GM18870 (cell line): ENCODE measurements at regions not wholly inside any gene's neighbourhood (a gene's known extent, or its start where the extent isn't known, plus 50 kb on each side); places are given as distances from the start of the nearest gene placed in this dataset.

Experiments
- ATAC-seq: cut with Tn5 transposase; IDR thresholded peaks from one replicate; pipeline ENCODE4 v1.9.1; 2021; ENCODE audit warnings: moderate library complexity; ENCODE audit not compliant: unreplicated experiment

DNA sequence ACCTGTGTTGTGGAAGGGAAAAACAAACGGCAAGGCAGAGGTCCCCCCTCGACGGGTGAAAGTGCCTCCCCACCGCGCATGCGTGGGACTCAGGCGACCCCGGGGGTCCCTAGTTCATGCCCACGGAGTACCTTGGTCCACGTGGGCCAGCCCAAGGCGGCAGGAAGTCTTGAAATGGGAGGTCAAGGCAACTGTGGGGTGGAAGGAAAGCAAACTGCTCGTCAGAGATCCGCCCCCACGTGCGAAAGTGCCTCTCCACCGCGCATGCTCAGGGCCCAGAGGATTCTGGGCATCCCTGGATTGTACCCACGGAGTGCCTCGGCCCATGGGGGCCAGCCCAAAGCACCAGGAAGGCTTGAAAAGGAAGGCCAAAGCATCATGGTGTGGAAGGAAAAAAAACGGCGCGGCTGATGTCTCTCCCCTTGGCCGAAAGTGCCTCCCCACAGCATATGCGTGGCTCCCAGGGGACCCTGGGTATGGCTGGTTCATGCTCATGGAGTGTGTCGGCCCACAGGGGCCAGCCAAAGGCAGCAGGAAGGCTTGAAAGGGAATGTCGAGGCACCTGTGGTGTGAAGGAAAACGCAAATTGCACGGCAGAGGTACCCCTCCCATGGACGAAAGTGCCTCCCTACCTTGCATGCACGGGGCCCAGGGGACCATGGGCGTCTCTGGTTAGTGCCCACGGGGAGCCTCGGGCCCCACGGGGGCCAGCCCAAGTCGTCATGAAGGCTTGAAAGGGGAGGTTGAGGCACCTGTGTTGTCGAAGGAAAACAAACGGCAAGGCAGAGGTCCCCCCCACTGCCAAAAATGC is 369.7 kb downstream of the ALG10 start:
- ATAC-seq, result no peak

DNA sequence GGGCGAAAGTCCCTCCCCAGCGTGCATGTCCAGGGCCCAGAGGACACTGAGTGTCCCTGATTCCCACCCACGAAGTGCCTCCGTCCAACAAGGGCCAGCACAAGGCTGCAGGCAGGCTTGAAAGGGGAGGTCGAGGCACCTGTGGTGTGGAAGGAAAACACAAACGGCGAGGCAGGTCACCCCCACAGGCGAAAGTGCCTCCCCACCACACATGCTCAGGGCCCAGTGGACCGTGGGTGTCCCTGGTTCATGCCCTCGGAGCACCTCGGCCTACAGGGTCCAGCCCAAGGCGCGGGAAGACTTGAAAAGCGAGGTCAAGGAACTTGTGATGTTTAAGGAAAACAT is 370.4 kb downstream of the ALG10 start:
- ATAC-seq, result no peak

DNA sequence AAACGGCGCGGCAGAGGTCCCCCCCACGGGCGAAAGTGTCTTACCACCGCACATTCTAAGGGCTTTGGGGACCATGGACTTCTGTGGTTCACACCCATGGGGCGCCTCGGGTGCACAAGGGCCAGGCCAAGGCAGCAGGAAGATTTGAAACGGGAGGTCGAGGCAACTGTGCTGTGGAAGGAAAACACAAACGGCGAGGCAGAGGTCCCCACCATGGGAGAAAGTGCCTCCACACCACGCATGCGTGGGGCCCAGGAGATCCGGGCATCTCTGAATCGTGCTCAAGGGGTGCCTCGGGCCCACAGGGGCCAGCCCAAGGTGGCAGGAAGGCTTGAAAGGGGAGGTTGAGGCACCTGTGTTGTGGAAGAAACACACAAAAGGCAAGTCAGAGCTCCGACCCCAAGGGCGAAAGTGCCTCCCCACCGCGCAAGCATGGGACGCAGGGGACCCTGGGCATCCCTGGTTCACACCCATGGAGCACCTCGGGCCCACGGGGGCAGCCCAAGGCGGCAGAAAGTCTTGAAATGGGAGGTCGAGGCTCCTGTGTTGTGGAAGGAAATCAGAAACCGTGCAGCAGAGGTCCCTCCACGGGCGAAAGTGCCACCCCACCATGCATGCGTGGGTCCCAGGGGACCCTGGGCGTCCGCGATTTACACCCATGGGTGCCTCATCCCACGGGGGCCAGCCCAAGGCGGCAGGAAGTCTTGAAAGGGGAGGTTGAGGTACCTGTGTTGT is 371.0 kb downstream of the ALG10 start:
- ATAC-seq, result no peak

DNA sequence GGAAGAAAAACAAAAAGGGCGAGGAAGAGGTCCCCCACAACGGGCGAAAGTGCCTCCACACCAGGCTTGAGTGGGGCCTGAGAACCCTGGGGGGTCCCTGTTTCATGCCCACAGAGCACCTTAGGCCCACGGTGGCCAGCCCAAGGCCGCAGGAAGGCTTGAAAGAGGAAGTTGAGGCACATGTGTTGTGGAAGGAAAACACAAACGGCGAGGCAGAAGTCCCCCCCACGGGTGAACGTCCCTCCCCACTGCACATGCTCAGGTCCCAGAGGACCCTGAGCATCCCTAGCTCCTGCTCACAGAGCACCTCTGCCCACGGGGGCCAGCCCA is 371.5 kb downstream of the ALG10 start:
- ATAC-seq, result no peak

DNA sequence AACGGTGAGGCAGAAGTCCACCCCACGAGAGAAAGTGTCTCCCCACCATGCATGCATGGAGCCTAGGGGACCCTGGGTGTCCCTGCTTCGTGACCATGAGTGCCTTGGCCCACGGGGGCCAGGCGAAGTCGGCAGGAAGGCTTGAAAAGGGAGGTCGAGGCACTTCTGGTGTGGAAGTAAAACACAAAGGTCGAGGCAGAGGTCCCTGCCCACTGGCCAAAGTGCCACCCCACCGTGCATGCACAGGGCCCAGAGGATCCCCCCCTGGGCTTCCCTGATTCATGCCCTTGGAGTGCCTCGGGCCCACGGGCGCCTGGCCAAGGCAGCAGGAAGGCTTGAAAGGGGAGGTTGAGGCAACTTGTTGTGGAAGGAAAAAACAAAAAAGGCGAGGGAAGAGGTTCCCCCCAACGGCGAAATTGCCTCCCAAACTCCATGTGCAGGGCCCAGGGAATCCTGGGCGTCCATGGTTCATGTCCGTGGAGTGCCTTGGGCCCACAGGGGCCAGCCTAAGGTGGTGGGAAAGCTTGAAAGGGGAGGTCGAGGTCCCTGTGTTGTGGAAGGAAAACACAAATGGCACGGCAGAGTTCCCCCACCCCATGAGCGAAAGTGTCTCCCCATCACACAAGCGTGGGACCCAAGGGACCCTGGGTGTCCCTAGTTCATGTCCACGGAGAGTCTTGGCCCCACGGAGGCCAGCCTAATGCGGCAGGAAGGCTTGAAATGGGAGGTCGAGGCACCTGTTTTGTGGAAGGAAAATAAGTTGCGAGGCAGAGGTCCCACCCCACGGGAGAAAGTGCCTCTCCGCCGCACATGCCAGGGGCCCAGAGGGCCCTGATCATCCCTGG is 372.1 kb downstream of the ALG10 start:
- ATAC-seq, result no peak

DNA sequence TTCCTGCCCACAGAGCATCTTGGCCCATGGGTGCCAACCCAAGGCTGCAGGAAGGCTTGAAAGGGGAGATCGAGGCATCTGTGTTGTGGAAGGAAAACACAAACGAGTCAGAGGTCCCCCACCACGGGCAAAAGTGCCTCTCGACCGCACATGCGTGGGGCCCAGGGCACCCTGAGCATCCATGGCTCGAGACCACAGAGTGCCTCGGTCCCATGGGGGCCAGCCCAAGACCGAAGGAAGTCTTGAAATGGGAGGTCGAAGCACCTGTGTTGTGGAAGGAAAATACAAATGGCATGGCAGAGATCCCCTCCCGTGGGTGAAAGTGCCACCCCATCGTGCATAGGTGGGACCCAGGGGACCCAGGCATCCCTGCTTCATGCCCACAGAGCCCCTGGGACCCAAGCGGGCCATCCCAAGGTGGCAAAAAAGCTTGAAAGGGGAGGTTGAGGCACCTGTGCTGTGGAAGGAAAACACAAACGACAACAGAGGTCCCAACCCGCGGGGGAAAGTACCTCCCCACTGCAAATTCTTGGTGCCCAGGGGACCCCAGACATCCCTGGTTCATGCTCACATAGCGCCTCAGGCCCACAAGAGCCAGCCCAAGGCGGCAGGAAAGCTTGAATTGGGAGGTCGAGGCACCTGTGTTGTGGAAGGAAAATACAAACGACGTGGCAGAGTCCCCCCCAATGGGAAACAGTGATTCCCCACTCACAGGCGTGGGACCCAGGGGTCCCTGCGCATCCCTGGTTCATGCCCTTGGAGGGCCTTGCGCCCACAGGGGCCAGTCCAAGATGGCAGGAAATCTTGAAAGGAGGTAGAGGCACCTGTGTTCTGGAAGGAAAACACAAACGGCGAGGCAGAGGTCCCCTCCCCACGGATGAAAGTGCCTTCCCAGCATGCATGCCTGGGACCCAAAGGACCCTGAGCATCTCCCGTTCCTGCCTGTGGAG is 373.0 kb downstream of the ALG10 start:
- no peak for ATAC-seq

DNA sequence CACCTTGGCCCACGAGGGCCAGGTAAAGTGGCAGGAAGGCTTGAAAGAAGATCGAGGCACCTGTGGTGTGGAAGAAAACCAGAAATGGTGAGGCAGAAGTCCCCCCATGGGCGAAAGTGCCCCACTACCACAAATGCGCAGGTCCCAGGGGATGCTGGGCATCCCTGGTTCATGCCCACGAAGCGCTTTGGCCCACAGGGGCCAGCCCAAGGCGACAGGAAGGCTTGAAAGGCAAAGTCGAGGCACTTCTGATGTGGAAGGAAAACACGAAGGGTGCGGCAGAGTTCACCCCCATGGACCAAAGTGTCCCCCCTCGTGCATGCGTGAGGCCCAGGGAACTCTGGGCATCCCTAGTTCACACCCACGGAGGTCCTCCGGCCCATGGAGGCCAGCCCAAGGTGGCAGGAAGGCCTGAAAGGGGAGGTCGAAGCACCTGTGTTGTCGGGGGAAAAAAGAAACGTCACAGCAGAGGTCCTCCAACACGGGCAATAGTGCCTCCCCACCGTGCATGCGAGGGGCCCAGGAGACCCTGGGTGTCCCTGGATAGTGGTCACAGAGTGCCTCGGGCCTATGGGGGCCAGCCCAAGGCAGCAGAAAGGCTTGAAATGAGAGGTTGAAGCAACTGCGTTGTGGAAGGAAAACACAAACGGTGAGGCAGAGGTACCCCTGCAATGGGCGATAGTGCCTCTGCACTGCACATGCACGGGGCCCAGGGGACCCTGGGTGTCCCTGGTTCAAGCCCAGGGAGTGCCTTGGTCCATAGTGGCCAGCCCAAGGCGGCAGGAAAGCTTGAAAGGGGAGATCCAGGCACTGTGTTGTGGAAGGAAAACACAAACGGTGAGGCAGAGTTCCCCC is 373.9 kb downstream of the ALG10 start:
- no peak for ATAC-seq

DNA sequence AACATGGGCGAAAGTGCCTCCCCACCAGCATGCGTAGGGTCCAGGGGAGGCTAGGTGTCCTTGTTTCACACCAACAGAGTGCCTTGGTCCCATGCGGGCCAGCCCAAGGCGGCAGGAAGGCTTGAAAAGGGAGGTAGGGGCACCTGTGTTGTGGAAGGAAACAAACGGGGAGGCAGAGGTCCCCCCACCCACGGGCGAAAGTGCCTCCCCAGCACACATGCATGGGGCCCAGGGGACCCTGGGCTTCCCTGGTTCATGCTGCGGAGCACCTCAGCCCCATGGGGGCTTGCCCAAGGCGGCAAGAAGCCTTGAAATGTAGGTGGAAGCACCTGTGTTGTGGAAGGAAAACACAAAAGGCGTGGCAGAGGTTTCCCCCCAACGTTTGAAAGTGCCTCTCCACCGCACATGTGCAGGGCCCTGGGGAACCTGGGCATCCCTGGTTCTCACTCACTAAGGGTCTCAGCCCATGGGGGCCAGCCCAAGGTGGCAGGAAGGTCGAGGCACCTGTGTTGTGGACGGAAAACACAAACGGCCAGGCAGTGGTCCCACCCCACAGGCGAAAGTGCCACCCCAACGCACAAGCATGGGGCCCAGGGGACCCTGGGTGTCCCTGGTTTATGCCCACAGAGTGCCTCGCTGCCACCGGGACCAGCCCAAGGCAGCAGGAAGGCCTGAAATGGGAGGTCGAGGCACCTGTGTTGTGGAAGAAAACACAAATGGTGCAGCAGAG is 374.7 kb downstream of the ALG10 start:
- no peak for ATAC-seq

DNA sequence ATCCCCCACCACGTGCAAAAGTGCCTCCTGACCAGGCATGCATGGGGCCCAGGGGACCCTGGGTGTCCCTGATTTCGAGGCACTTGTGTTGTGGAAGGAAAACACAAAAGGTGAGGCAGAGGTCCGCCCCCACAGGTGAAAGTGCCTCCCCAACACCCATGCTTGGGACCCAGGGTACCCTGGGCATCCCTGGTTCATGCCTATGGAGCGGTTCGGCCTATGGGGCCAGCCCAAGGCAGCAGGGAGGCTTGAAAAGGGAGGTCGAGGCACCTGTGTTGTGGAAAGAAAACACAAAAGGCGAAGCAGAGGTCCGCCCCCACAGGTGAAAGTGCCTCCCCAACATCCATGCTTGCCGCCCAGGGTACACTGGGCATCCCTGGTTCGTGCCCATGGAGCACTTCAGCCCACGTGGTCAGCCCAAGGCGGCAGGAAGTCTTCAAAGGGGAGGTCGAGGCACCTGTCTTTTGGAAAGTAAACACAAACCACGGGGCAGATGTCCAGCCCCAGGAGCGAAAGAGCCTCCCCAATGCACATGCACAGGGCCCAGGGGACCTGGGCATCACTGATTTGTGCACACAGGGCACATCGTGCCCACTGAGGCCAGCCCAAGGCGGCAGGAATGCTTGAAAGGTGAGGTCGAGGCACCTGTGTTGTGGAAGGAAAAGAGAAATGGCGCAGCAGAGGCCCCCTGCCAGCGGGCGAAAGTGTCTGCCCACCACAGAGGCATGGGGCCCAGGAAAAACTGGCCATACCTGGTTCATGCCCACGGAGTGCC is 375.5 kb downstream of the ALG10 start:
- ATAC-seq, result no peak

DNA sequence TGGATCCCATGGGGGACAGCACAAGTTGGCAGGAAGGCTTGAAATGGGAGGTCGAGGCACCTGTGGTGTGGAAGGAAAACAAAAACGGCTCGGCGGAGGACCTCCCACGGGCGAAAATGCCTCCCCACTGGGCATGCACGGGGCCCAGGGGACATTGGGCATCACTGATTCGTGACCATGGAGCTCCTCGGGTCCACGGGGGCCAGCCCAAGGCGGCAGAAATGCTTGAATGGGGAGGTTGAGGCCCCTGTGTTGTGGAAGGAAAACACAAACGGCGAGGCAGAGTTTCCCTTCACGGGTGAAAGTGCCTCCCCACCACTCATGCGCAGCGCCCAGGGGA is 376.0 kb downstream of the ALG10 start:
- ATAC-seq, result no peak

DNA sequence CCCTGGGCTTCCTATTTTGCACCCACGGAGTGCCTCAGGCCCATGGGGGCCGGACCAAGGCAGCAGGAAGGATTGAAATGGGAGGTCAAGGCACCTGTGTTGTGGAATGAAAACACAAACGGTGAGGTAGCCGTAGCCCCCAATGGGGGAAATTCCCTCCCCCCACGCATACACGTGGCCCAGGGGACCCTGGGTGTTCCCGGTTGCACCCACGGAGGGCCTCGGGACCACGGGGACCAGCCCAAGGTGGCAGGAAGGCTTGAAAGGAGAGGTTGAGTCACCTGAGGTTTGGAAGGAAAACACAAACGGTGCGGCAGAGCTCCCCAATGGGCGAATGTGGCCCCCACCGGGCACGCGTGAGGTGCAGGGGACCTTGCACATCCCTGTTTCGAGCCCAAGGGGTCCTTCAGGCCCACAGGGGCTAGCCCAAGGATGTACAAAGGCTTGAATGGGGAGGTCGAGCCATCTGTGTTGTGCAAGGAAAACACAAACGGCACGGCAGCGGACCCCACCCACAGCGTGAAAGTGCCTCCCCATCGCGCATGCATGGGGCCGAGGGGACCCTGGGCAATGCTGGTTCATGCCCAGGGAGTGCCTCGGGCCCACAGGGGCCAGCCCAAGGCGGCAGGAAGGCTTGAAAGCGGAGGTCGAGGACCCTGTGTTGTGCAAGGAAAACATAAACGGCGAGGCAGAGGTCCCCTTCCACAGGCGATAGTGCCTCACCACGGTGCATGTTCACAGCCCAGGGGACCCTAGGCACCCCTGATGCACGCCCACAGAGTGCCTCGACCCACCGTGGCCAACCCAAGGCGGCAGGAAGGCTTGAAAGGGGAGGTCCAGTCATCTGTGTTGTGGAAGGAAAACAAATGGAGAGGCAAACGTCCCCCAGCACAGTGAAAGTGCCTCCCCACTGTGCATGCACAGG is 376.7 kb downstream of the ALG10 start:
- no peak for ATAC-seq

DNA sequence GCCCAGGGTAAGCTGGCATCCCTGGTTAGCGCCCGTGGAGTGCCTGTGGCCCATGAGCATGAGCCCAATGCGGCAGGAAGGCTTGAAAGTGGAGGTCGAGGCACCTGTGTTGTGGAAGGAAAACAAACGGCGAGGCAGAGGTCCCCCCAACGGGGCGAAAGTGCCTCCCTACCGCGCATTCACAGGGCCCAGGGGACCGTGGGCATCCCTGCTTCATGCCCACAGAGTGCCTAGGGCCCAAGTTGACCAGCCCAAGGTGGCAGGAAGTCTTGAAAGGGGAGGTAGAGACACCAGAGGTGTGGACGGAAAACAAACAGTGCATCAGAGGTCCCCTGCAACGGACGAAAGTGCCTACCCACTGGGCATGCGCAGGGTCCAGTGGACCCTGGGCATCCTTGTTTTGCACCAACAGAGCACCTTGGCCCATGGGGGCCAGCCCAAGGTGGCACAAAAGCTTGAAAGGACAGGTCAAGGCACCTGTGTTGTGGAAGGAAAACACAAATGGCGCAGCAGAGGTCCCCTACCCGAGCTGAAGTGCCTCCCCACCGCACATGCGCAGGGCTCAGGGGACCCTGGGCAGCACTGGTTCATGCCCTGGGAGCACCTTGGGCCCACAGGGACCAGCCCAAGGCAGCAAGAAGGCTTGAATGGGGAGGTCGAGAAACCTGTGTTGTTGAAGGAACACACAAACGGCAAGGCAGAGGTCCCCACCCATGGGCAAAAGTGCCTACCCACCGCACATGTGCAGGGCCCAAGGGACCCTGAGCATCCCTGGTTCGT is 377.5 kb downstream of the ALG10 start:
- no peak for ATAC-seq

DNA sequence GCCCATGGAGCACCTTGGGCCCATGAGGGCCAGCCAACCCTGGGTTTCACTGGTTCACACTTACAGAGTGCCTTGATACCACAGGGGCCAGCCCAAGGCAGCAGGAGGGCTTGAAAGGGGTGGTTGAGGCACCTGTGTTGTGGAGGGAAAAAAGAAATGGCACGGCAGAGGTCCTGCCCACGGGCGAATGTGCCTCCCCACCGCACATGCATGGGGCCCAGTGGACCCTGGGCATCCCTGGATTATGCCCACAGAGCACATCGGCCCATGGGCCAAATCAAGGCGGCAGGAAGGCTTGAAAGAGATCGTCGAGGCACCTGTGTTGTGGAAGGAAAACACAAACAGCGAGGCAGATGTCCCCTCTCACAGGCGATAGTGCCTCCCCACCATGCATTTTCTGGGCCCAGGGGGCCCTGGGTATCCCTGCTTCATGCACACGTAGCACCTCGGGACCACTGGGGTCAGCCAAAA is 378.1 kb downstream of the ALG10 start:
- ATAC-seq, result no peak

DNA sequence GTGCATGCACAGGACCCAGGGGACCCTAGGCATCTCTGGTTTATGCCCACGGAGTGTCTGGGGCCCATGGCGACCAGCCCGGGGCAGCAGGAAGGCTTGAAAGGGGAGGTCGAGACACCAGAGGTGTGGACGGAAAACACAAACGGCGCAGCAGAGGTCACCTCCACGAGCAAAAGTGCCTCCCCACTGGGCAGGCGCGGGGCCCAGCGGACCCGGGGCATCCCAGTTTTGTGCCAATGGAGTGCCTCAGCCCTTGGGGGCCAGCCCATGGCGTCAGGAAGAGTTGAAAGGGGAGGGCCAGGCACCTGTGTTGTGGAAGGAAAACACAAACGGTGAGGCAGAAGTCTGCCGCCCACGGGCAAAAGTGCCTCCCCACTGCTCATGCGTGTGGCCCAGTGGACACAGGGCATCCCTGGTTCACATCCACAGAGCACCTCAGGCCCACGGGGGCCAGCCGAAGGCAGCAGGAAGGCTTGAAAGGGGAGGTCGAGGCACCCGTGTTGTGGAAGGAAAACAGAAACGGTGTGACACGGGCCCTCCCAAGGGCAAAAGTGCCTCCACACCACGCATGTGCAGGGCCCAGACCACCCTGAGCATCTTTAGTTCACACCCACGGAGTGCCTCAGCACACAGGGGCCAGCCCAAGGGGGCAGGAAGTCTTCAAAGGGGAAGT is 378.8 kb downstream of the ALG10 start:
- no peak for ATAC-seq

DNA sequence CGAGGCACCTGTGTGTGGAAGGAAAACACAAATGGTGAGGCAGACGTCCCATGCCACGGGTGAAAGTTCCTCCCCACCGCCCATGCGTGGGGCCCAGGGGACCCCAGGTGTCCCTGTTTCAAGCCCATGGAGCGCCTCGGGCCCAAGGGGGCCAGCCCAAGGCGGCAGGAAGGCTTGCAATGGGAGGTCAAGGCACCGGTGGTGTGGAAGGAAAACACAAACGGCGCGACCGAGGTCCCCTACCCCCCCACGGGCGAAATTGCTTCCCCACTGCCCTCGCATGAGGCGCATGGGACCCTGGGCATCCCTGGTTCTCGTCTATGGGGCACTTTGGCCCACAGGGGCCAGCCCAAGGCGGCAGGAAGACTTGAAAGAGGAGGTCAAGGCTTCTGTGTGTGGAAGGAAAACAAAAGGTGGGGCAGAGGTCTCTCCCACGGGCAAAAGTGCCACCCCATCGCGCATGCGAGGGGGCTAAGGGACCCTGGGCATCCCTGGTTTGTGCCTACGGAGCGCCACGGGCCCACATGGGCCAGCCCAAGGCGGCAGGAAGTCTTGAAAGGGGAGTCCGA is 379.4 kb downstream of the ALG10 start:
- no peak for ATAC-seq
